ENCODE measurements at regions not wholly inside any gene's neighbourhood (a gene's known extent, or its start where the extent isn't known, plus 50 kb on each side); places are given as distances from the start of the nearest gene placed in this dataset.

DNA sequence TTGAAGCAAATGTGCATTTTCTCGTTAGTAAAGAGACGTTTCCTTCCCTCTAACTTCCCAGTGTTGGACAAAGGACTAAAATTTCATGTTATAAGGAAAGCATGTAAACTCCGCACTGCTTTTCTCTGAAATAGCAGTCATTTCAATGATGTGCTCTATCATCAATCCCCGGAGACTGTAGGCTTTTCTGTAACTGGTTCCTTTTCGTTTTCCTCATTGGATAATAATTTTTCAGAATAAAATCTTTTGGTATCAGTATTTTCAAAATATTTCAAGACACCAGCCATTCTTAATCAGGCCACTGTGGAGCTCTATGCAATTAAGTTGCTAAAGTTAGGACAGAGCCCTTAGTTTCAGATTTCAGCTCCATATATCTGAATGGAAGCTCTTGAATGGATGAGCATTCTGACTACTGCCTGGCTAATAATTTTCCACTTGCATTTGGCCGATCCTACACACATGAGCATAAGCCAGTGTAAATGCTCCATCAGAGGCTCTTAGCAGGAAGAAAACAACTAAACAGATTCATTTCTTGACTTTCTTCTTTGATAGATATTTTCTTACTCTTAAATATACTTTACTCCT is 157.7 kb downstream of the CHIC2 start:
- TF ChIP-seq, protein P1, sequence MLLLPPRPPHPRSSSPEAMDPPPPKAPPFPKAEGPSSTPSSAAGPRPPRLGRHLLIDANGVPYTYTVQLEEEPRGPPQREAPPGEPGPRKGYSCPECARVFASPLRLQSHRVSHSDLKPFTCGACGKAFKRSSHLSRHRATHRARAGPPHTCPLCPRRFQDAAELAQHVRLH (tag by site-specific recombination; IDR thresholded peaks at IDR 0.05): no peak
- TF ChIP-seq, protein P2, sequence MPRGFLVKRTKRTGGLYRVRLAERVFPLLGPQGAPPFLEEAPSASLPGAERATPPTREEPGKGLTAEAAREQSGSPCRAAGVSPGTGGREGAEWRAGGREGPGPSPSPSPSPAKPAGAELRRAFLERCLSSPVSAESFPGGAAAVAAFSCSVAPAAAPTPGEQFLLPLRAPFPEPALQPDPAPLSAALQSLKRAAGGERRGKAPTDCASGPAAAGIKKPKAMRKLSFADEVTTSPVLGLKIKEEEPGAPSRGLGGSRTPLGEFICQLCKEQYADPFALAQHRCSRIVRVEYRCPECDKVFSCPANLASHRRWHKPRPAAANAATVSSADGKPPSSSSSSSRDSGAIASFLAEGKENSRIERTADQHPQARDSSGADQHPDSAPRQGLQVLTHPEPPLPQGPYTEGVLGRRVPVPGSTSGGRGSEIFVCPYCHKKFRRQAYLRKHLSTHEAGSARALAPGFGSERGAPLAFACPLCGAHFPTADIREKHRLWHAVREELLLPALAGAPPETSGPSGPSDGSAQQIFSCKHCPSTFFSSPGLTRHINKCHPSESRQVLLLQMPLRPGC (tag by site-specific recombination; IDR thresholded peaks at IDR 0.05): no peak
- no peak for TF ChIP-seq ZNF433 (tag by site-specific recombination; IDR thresholded peaks at IDR 0.05; ENCODE audit: low read depth)
- TF ChIP-seq, protein P3, sequence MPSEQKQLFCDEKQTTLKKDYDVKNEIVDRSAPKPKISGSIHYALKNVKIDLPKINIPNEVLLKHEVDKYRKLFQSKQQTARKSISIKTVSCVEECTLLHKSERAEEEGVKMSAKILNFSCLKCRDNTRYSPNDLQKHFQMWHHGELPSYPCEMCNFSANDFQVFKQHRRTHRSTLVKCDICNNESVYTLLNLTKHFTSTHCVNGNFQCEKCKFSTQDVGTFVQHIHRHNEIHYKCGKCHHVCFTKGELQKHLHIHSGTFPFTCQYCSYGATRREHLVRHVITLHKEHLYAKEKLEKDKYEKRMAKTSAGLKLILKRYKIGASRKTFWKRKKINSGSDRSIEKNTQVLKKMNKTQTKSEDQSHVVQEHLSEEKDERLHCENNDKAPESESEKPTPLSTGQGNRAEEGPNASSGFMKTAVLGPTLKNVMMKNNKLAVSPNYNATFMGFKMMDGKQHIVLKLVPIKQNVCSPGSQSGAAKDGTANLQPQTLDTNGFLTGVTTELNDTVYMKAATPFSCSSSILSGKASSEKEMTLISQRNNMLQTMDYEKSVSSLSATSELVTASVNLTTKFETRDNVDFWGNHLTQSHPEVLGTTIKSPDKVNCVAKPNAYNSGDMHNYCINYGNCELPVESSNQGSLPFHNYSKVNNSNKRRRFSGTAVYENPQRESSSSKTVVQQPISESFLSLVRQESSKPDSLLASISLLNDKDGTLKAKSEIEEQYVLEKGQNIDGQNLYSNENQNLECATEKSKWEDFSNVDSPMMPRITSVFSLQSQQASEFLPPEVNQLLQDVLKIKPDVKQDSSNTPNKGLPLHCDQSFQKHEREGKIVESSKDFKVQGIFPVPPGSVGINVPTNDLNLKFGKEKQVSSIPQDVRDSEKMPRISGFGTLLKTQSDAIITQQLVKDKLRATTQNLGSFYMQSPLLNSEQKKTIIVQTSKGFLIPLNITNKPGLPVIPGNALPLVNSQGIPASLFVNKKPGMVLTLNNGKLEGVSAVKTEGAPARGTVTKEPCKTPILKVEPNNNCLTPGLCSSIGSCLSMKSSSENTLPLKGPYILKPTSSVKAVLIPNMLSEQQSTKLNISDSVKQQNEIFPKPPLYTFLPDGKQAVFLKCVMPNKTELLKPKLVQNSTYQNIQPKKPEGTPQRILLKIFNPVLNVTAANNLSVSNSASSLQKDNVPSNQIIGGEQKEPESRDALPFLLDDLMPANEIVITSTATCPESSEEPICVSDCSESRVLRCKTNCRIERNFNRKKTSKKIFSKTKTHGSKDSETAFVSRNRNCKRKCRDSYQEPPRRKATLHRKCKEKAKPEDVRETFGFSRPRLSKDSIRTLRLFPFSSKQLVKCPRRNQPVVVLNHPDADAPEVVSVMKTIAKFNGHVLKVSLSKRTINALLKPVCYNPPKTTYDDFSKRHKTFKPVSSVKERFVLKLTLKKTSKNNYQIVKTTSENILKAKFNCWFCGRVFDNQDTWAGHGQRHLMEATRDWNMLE (tag by site-specific recombination; conservative IDR thresholded peaks at IDR 0.05; ENCODE audit: low read depth): no peak
- no peak for TF ChIP-seq ZNF341 (tag by site-specific recombination; IDR thresholded peaks at IDR 0.05; ENCODE audit: low read depth)
- TF ChIP-seq ZNF239 (tag by site-specific recombination; IDR thresholded peaks at IDR 0.05): no peak
- TF ChIP-seq ZNF792 (tag by site-specific recombination; IDR thresholded peaks at IDR 0.05): no peak
- TF ChIP-seq, protein P4, sequence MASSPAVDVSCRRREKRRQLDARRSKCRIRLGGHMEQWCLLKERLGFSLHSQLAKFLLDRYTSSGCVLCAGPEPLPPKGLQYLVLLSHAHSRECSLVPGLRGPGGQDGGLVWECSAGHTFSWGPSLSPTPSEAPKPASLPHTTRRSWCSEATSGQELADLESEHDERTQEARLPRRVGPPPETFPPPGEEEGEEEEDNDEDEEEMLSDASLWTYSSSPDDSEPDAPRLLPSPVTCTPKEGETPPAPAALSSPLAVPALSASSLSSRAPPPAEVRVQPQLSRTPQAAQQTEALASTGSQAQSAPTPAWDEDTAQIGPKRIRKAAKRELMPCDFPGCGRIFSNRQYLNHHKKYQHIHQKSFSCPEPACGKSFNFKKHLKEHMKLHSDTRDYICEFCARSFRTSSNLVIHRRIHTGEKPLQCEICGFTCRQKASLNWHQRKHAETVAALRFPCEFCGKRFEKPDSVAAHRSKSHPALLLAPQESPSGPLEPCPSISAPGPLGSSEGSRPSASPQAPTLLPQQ (tag by site-specific recombination; IDR thresholded peaks at IDR 0.05): no peak
- TF ChIP-seq, protein P5, sequence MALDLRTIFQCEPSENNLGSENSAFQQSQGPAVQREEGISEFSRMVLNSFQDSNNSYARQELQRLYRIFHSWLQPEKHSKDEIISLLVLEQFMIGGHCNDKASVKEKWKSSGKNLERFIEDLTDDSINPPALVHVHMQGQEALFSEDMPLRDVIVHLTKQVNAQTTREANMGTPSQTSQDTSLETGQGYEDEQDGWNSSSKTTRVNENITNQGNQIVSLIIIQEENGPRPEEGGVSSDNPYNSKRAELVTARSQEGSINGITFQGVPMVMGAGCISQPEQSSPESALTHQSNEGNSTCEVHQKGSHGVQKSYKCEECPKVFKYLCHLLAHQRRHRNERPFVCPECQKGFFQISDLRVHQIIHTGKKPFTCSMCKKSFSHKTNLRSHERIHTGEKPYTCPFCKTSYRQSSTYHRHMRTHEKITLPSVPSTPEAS (tag by site-specific recombination; IDR thresholded peaks at IDR 0.05): no peak
- no peaks in the 10 kb centered on the region for H3K9me3 ChIP-seq (ENCODE audit: control insufficient read depth, insufficient read depth, low read depth, low read length)
- H3K4me3 ChIP-seq (ENCODE audit: low read depth, low read length): no peak overlapping the region
- no peaks in the 10 kb centered on the region for H3K4me1 ChIP-seq (ENCODE audit: control insufficient read depth, insufficient read depth, low read length)
- ChIA-PET POLR2A (no interaction called here), CTCF (interaction anchor here (0.5 to 4.2 kb wide), 6 partner anchors 50 to 433 kb away, joined by 3 to 44 read pairs (median 3); partner anchors contain the start of gene PDGFRA)
- no peaks in the 10 kb centered on the region for H3K36me3 ChIP-seq (ENCODE audit: control insufficient read depth in 2 of 2, insufficient read depth in 1 of 2, low read length in 2 of 2)
- no peak overlapping the region for H3K27ac ChIP-seq (ENCODE audit: extremely low read depth, low read depth, low read length)

DNA sequence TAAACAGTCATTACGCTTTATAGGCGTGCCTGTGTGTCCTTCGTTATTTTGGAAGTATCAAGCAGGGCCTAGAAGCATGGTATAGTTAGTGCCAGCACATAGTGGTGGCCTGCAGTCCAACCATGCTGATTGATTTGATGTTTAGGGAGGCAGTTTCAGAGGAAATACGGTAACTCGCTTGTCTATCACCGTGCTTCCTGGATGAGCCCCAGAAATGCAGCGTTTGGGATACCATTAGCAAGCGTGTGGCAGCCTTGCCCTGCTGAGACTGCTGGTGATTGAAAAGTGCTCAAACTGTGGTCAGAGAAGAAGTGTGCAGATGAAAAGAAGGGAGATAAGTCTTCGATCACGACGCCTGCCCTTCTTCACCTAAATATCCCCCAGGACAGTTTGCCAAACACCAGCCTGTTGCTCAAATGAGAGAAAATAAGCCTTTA is 158.4 kb downstream of the CHIC2 start:
- H3K27ac ChIP-seq (ENCODE audit: extremely low read depth, low read depth, low read length): no peak overlapping the region
- no peaks in the 10 kb centered on the region for H3K9me3 ChIP-seq (ENCODE audit: control insufficient read depth, insufficient read depth, low read depth, low read length)
- H3K4me3 ChIP-seq (ENCODE audit: low read depth, low read length): no peak overlapping the region; the same call in 1 of the 2 replicates
- no peaks in the 10 kb centered on the region for H3K36me3 ChIP-seq (ENCODE audit: control insufficient read depth in 2 of 2, insufficient read depth in 1 of 2, low read length in 2 of 2)
- no peaks in the 10 kb centered on the region for H3K4me1 ChIP-seq (ENCODE audit: control insufficient read depth, insufficient read depth, low read length)
- CTCF ChIA-PET: interaction anchor here (0.5 to 1.1 kb wide), 5 partner anchors 78 to 814 kb away, joined by 3 to 5 read pairs (median 3); no protein-coding TSS in a partner anchor
- POLR2A ChIA-PET: no interaction called here
- TF ChIP-seq, protein P3 (tag by site-specific recombination; conservative IDR thresholded peaks at IDR 0.05; ENCODE audit: low read depth): no peak
- TF ChIP-seq ZNF549 (tag by site-specific recombination; IDR thresholded peaks at IDR 0.05): no peak
- TF ChIP-seq ZBTB17 (tag by site-specific recombination; IDR thresholded peaks at IDR 0.05): peak; percentile 20; the same call in 1 of the 2 replicates
- TF ChIP-seq, protein P4 (tag by site-specific recombination; IDR thresholded peaks at IDR 0.05): no peak
- TF ChIP-seq, protein P6, sequence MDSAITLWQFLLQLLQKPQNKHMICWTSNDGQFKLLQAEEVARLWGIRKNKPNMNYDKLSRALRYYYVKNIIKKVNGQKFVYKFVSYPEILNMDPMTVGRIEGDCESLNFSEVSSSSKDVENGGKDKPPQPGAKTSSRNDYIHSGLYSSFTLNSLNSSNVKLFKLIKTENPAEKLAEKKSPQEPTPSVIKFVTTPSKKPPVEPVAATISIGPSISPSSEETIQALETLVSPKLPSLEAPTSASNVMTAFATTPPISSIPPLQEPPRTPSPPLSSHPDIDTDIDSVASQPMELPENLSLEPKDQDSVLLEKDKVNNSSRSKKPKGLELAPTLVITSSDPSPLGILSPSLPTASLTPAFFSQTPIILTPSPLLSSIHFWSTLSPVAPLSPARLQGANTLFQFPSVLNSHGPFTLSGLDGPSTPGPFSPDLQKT (IDR thresholded peaks at IDR 0.05; ENCODE audit: borderline replicate concordance, low read depth, low read length): no peak
- no peak for TF ChIP-seq ZNF571 (tag by site-specific recombination; IDR thresholded peaks at IDR 0.05)
- no peak for TF ChIP-seq ZNF37A (tag by site-specific recombination; IDR thresholded peaks at IDR 0.05)
- no peak for TF ChIP-seq ZNF501 (tag by site-specific recombination; IDR thresholded peaks at IDR 0.05)
